SK-N-SH treated with all-trans-retinoic acid at 6 μM for 48 hours (cell line): ENCODE measurements at regions not wholly inside any gene's neighbourhood (a gene's known extent, or its start where the extent isn't known, plus 50 kb on each side); places are given as distances from the start of the nearest gene placed in this dataset.

ENCODE experiments used
- ATAC-seq: fragments of 200-7000 bp; cut with Tn5 transposase; 3 replicates; pipeline ENCODE4 v1.9.1; 2020; ENCODE audit warnings: mild to moderate bottlenecking, moderate library complexity
- ARNTL ChIP-seq: fragments of 450-650 bp; formaldehyde crosslinking; IDR thresholded peaks from 2 replicates; pipeline ENCODE4 v1.5.0; 2020; ENCODE audit warnings: low read depth, mild to moderate bottlenecking, moderate library complexity, borderline replicate concordance
- BACH2 ChIP-seq: fragments of 250-450 bp; sonication (Bioruptor Pico); IDR thresholded peaks from 2 replicates; pipeline ENCODE4 v1.9.0; 2021; ENCODE audit warnings: mild to moderate bottlenecking, borderline replicate concordance
- CSDC2 ChIP-seq: fragments of 250-450 bp; sonication (Bioruptor Pico); IDR thresholded peaks from 2 replicates; pipeline ENCODE4 v1.5.0; 2020; ENCODE audit warnings: mild to moderate bottlenecking, moderate library complexity
- CSRNP3 ChIP-seq: fragments of 250-450 bp; sonication (Bioruptor Pico); IDR thresholded peaks from 2 replicates; pipeline ENCODE4 v1.5.1; 2021; ENCODE audit warnings: mild to moderate bottlenecking, moderate library complexity
- ESRRG ChIP-seq: fragments of 250-450 bp; sonication (Bioruptor Pico); IDR thresholded peaks from 2 replicates; pipeline ENCODE4 v1.6.1; 2021; ENCODE audit warnings: mild to moderate bottlenecking
- GLIS3 ChIP-seq: fragments of 250-450 bp; sonication (Bioruptor Pico); IDR thresholded peaks from 2 replicates; pipeline ENCODE4 v1.5.0; 2020; ENCODE audit warnings: mild to moderate bottlenecking, moderate library complexity
- ISL1 ChIP-seq: fragments of 250-450 bp; sonication (Bioruptor Pico); IDR thresholded peaks from 2 replicates; pipeline ENCODE4 v2.1.2; 2022; ENCODE audit warnings: mild to moderate bottlenecking, moderate library complexity
- OSR1 ChIP-seq: fragments of 250-450 bp; sonication (Bioruptor Pico); IDR thresholded peaks from 2 replicates; pipeline ENCODE4 v1.8.0; 2022; ENCODE audit warnings: moderate library complexity, mild to moderate bottlenecking, inconsistent platforms
- POU6F1 ChIP-seq: fragments of 250-450 bp; sonication (Bioruptor Pico); IDR thresholded peaks from 2 replicates; pipeline ENCODE4 v1.8.0; 2021; ENCODE audit warnings: low read depth, mild to moderate bottlenecking, moderate library complexity, borderline replicate concordance
- PPARA ChIP-seq: fragments of 250-450 bp; sonication (Bioruptor Pico); IDR thresholded peaks from 2 replicates; pipeline ENCODE4 v1.5.0; 2020; ENCODE audit warnings: mild to moderate bottlenecking, borderline replicate concordance
- RARB ChIP-seq: fragments of 250-450 bp; sonication (Bioruptor Pico); IDR thresholded peaks from 2 replicates; pipeline ENCODE4 v1.8.0; 2021; ENCODE audit warnings: mild to moderate bottlenecking, moderate library complexity
- SNAI2 ChIP-seq: fragments of 250-450 bp; sonication (Bioruptor Pico); IDR thresholded peaks from 2 replicates; pipeline ENCODE4 v1.5.0; 2020; ENCODE audit warnings: mild to moderate bottlenecking, moderate library complexity
- TCF4 ChIP-seq: fragments of 250-450 bp; sonication (Bioruptor Pico); IDR thresholded peaks from 2 replicates; pipeline ENCODE4 v1.8.0; 2021; ENCODE audit warnings: mild to moderate bottlenecking, moderate library complexity, borderline replicate concordance
- TOX ChIP-seq: fragments of 250-450 bp; sonication (Bioruptor Pico); IDR thresholded peaks from 2 replicates; pipeline ENCODE4 v1.8.0; 2021; ENCODE audit warnings: mild to moderate bottlenecking, moderate library complexity, borderline replicate concordance
- ZC3H10 ChIP-seq: fragments of 250-450 bp; sonication (Bioruptor Pico); IDR thresholded peaks from 2 replicates; pipeline ENCODE4 v1.5.1; 2021; ENCODE audit warnings: mild to moderate bottlenecking, moderate library complexity
- ZFP3 ChIP-seq: fragments of 250-450 bp; sonication (Bioruptor Pico); IDR thresholded peaks from 2 replicates; pipeline ENCODE4 v1.5.0; 2020; ENCODE audit warnings: mild to moderate bottlenecking, moderate library complexity
- ZFP30 ChIP-seq: fragments of 450-650 bp; formaldehyde crosslinking; IDR thresholded peaks from 2 replicates; pipeline ENCODE4 v1.5.0; 2022; ENCODE audit warnings: mild to moderate bottlenecking, moderate library complexity
- ZNF70 ChIP-seq: fragments of 450-650 bp; formaldehyde crosslinking; IDR thresholded peaks from 2 replicates; pipeline ENCODE4 v1.5.0; 2020; ENCODE audit warnings: mild to moderate bottlenecking, moderate library complexity
- ZNF8 ChIP-seq: fragments of 450-650 bp; formaldehyde crosslinking; IDR thresholded peaks from 2 replicates; pipeline ENCODE4 v1.5.0; 2020; ENCODE audit warnings: mild to moderate bottlenecking, moderate library complexity
- TF ChIP-seq, protein P1 (sequence below): fragments of 250-450 bp; sonication (Bioruptor Pico); IDR thresholded peaks from 2 replicates; pipeline ENCODE4 v1.8.0; 2020; ENCODE audit warnings: mild to moderate bottlenecking, moderate library complexity, borderline replicate concordance
- TF ChIP-seq, protein P2 (sequence below): fragments of 250-450 bp; sonication (Bioruptor Pico); IDR thresholded peaks from 2 replicates; pipeline ENCODE4 v1.5.0; 2020; ENCODE audit warnings: mild to moderate bottlenecking, moderate library complexity
- TF ChIP-seq, protein P3 (sequence below): fragments of 250-450 bp; sonication (Bioruptor Pico); IDR thresholded peaks from 2 replicates; pipeline ENCODE4 v1.5.1; 2020; ENCODE audit warnings: low read depth, mild to moderate bottlenecking, moderate library complexity

GRCh38 chr6:71056656-71057055 is 99.8 kb upstream of the B3GAT2 start:
- TF ChIP-seq, protein P1, sequence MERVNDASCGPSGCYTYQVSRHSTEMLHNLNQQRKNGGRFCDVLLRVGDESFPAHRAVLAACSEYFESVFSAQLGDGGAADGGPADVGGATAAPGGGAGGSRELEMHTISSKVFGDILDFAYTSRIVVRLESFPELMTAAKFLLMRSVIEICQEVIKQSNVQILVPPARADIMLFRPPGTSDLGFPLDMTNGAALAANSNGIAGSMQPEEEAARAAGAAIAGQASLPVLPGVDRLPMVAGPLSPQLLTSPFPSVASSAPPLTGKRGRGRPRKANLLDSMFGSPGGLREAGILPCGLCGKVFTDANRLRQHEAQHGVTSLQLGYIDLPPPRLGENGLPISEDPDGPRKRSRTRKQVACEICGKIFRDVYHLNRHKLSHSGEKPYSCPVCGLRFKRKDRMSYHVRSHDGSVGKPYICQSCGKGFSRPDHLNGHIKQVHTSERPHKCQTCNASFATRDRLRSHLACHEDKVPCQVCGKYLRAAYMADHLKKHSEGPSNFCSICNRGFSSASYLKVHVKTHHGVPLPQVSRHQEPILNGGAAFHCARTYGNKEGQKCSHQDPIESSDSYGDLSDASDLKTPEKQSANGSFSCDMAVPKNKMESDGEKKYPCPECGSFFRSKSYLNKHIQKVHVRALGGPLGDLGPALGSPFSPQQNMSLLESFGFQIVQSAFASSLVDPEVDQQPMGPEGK (CRISPR knock-in tag) = no peak
- no peak for TF ChIP-seq GLIS3 (CRISPR knock-in tag)
- TF ChIP-seq CSDC2 (CRISPR knock-in tag) = no peak
- TF ChIP-seq TCF4 = no peak
- TF ChIP-seq BACH2 (CRISPR knock-in tag) = no peak
- TF ChIP-seq ARNTL (CRISPR knock-in tag) = no peak
- TF ChIP-seq SNAI2 (CRISPR knock-in tag) = no peak
- no peak for TF ChIP-seq PPARA (CRISPR knock-in tag)
- no peak for TF ChIP-seq OSR1
- TF ChIP-seq ZC3H10 (CRISPR knock-in tag) = no peak
- TF ChIP-seq, protein P2, sequence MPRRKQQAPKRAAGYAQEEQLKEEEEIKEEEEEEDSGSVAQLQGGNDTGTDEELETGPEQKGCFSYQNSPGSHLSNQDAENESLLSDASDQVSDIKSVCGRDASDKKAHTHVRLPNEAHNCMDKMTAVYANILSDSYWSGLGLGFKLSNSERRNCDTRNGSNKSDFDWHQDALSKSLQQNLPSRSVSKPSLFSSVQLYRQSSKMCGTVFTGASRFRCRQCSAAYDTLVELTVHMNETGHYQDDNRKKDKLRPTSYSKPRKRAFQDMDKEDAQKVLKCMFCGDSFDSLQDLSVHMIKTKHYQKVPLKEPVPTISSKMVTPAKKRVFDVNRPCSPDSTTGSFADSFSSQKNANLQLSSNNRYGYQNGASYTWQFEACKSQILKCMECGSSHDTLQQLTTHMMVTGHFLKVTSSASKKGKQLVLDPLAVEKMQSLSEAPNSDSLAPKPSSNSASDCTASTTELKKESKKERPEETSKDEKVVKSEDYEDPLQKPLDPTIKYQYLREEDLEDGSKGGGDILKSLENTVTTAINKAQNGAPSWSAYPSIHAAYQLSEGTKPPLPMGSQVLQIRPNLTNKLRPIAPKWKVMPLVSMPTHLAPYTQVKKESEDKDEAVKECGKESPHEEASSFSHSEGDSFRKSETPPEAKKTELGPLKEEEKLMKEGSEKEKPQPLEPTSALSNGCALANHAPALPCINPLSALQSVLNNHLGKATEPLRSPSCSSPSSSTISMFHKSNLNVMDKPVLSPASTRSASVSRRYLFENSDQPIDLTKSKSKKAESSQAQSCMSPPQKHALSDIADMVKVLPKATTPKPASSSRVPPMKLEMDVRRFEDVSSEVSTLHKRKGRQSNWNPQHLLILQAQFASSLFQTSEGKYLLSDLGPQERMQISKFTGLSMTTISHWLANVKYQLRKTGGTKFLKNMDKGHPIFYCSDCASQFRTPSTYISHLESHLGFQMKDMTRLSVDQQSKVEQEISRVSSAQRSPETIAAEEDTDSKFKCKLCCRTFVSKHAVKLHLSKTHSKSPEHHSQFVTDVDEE (CRISPR knock-in tag) = no peak
- no peak for TF ChIP-seq ZNF8 (CRISPR knock-in tag)
- no peak for TF ChIP-seq ZFP30
- TF ChIP-seq POU6F1 (CRISPR knock-in tag) = no peak
- TF ChIP-seq CSRNP3 (CRISPR knock-in tag) = no peak
- TF ChIP-seq ESRRG (CRISPR knock-in tag) = no peak
- no peak for TF ChIP-seq ZFP3 (CRISPR knock-in tag)
- TF ChIP-seq, protein P3, sequence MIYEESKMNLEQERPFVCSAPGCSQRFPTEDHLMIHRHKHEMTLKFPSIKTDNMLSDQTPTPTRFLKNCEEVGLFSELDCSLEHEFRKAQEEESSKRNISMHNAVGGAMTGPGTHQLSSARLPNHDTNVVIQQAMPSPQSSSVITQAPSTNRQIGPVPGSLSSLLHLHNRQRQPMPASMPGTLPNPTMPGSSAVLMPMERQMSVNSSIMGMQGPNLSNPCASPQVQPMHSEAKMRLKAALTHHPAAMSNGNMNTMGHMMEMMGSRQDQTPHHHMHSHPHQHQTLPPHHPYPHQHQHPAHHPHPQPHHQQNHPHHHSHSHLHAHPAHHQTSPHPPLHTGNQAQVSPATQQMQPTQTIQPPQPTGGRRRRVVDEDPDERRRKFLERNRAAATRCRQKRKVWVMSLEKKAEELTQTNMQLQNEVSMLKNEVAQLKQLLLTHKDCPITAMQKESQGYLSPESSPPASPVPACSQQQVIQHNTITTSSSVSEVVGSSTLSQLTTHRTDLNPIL (CRISPR knock-in tag) = no peak
- no peak for ATAC-seq

DNA sequence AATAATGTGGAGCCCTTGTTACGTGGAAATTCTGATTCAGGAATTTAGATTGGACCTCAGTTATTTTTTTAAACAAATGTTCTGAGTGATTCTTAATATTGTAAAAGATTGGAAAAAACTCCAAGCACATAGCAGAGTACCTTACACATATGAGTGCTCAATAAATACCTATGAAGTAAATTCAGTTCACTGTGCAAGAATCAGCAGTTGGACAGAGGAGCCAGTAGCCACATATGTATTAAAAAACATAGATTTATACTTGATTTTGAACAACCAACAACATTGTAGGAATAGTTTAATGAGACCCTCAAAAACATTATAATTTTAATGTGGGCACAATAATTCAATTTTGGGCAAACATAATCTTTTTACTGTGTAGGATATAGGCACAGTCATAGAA is 109.3 kb upstream of the B3GAT2 start:
- TF ChIP-seq ESRRG (CRISPR knock-in tag) = no peak
- no peak for TF ChIP-seq RARB
- no peak for TF ChIP-seq CSRNP3 (CRISPR knock-in tag)
- TF ChIP-seq, protein P2 (CRISPR knock-in tag) = no peak
- TF ChIP-seq ARNTL (CRISPR knock-in tag) = no peak
- no peak for TF ChIP-seq ISL1
- TF ChIP-seq OSR1 = no peak
- TF ChIP-seq TCF4 = no peak
- no peak for TF ChIP-seq GLIS3 (CRISPR knock-in tag)
- no peak for TF ChIP-seq BACH2 (CRISPR knock-in tag)
- TF ChIP-seq ZNF8 (CRISPR knock-in tag) = no peak
- no peak for TF ChIP-seq POU6F1 (CRISPR knock-in tag)
- TF ChIP-seq TOX (CRISPR knock-in tag) = no peak
- no peak for TF ChIP-seq ZNF70
- TF ChIP-seq ZC3H10 (CRISPR knock-in tag) = no peak
- no peak for TF ChIP-seq PPARA (CRISPR knock-in tag)
- no peak for TF ChIP-seq ZFP3 (CRISPR knock-in tag)

More for the DNA sequence above, 109.3 kb upstream of the B3GAT2 start:
- ATAC-seq = no peak
